Osteoblast (primary cell): ENCODE measurements at regions not wholly inside any gene's neighbourhood (a gene's known extent, or its start where the extent isn't known, plus 50 kb on each side); places are given as distances from the start of the nearest gene placed in this dataset.

ENCODE experiments used
- DNase-seq: peaks from one replicate; pipeline ENCODE4 v3.0.0; 2011; ENCODE audit warnings: low spot score, mixed read lengths; ENCODE audit not compliant: insufficient read length; ENCODE audit errors: missing footprints
- H2AFZ ChIP-seq: 2 replicates; pipeline ENCODE4 v1.6.0; 2011; ENCODE audit warnings: mild to moderate bottlenecking, low read length
- H3K27ac ChIP-seq: 2 replicates; pipeline ENCODE4 v1.5.1; 2011; ENCODE audit warnings: mild to moderate bottlenecking, low read depth, low read length, moderate library complexity
- H3K27me3 ChIP-seq: 2 replicates; pipeline ENCODE4 v1.6.0; 2012; ENCODE audit warnings: mild to moderate bottlenecking, control low read depth, inconsistent platforms, low read length, moderate library complexity; ENCODE audit not compliant: insufficient read depth
- H3K36me3 ChIP-seq: 2 replicates; pipeline ENCODE4 v1.5.1; 2011; ENCODE audit warnings: mild to moderate bottlenecking, low read length, control low read depth, moderate library complexity; ENCODE audit not compliant: insufficient read depth
- H3K4me1 ChIP-seq: 2 replicates; pipeline ENCODE4 v1.5.1; 2011; ENCODE audit warnings: mild to moderate bottlenecking, low read length, control low read depth, moderate library complexity; ENCODE audit not compliant: insufficient read depth
- H3K4me2 ChIP-seq: 2 replicates; pipeline ENCODE4 v1.6.0; 2011; ENCODE audit warnings: mild to moderate bottlenecking, low read length; ENCODE audit not compliant: insufficient read depth
- H3K4me3 ChIP-seq: fragments of 200-600 bp; sonication (generic); 3 replicates; pipeline ENCODE4 v1.5.1; 2012; ENCODE audit warnings: mild to moderate bottlenecking, low read length, inconsistent platforms; ENCODE audit not compliant: insufficient read depth
- H3K79me2 ChIP-seq: 2 replicates; pipeline ENCODE4 v1.6.0; 2012; ENCODE audit warnings: mild to moderate bottlenecking, low read length, control low read depth, inconsistent platforms; ENCODE audit not compliant: insufficient read depth
- H3K9me3 ChIP-seq: 2 replicates; pipeline ENCODE4 v1.5.1; 2011; ENCODE audit warnings: low read depth, low read length, control low read depth
- H4K20me1 ChIP-seq: 2 replicates; pipeline ENCODE4 v1.6.0; 2012; ENCODE audit warnings: mild to moderate bottlenecking, low read length, control low read depth; ENCODE audit not compliant: insufficient read depth
- CTCF ChIP-seq: IDR thresholded peaks from 2 replicates; pipeline ENCODE4 v1.5.1; 2011; ENCODE audit warnings: mild to moderate bottlenecking, low read depth, low read length, moderate library complexity; ENCODE audit errors: extremely low read depth

GRCh38 chr9:107648153-107648715 lies 158.7 kb upstream of the KLF4 start:
- Histone ChIP-seq H3K4me3 (no peak overlapping the region), H3K4me2 (no peak overlapping the region), H3K27me3 (no peaks in the 10 kb centered on the region), H4K20me1 (no peaks in the 10 kb centered on the region), H2AFZ (no peak overlapping the region), H3K27ac (no peak overlapping the region), H3K36me3 (no peaks in the 10 kb centered on the region), H3K79me2 (no peaks in the 10 kb centered on the region), H3K9me3 (no peaks in the 10 kb centered on the region), H3K4me1 (peaks cover 10% of the 10 kb centered on the region)
- TF ChIP-seq CTCF, result no peak
- no peak for DNase-seq

- no peaks in the 10 kb centered on the region for H3K9me3 ChIP-seq
- no peak for DNase-seq
- no peaks in the 10 kb centered on the region for H3K27me3 ChIP-seq
- no peaks in the 10 kb centered on the region for H3K79me2 ChIP-seq
- H3K4me2 ChIP-seq, result no peak overlapping the region
- no peak overlapping the region for H3K4me3 ChIP-seq
- H3K36me3 ChIP-seq, result no peaks in the 10 kb centered on the region
- H3K27ac ChIP-seq, result no peak overlapping the region
- H3K4me1 ChIP-seq, result peaks cover 10% of the 10 kb centered on the region
- no peak for TF ChIP-seq CTCF
- no peak overlapping the region for H2AFZ ChIP-seq
- H4K20me1 ChIP-seq, result no peaks in the 10 kb centered on the region
Observed at GRCh38 chr9:107647611-107648010, 158.0 kb upstream of the KLF4 start.

GRCh38 chr9:107647141-107647540 lies 157.6 kb upstream of the KLF4 start:
- no peak for TF ChIP-seq CTCF
- no peaks in the 10 kb centered on the region for H3K36me3 ChIP-seq
- H4K20me1 ChIP-seq, result no peaks in the 10 kb centered on the region
- H3K4me3 ChIP-seq, result no peak overlapping the region
- H3K27ac ChIP-seq, result no peak overlapping the region
- no peak overlapping the region for H2AFZ ChIP-seq
- DNase-seq, result no peak
- H3K79me2 ChIP-seq, result no peaks in the 10 kb centered on the region
- H3K27me3 ChIP-seq, result no peaks in the 10 kb centered on the region
- peaks cover 10% of the 10 kb centered on the region for H3K4me1 ChIP-seq
- H3K9me3 ChIP-seq, result no peaks in the 10 kb centered on the region
- H3K4me2 ChIP-seq, result no peak overlapping the region

GRCh38 chr9:107645464-107645833 lies 155.9 kb upstream of the KLF4 start:
- DNase-seq, result no peak
- Histone ChIP-seq H3K4me1 (peaks cover 7% of the 10 kb centered on the region), H3K27me3 (no peaks in the 10 kb centered on the region), H3K79me2 (no peaks in the 10 kb centered on the region), H3K9me3 (no peaks in the 10 kb centered on the region), H3K4me2 (no peak overlapping the region), H2AFZ (no peak overlapping the region), H4K20me1 (no peaks in the 10 kb centered on the region), H3K27ac (no peak overlapping the region), H3K36me3 (no peaks in the 10 kb centered on the region), H3K4me3 (no peak overlapping the region)
- no peak for TF ChIP-seq CTCF
